Transverse colon (tissue), 4 donors: ENCODE measurements at regions not wholly inside any gene's neighbourhood (a gene's known extent, or its start where the extent isn't known, plus 50 kb on each side); places are given as distances from the start of the nearest gene placed in this dataset.
A peak's percentile ranks its signal among the peaks of the same experiment; 100 is the strongest.

Experiments used
- DNase-seq: peaks from one replicate; pipeline ENCODE4 v3.0.0-alpha.2; 2019
- H3K27ac ChIP-seq, 4 donors: fragments of 200-600 bp; sonication (generic); 2 replicates each; pipeline ENCODE4 v1.5.1; 2016 to 2018; ENCODE audit warnings: inconsistent platforms in 4 of 4
- H3K27me3 ChIP-seq: fragments of 200-600 bp; sonication (generic); 2 replicates; pipeline ENCODE4 v1.5.1; 2017; ENCODE audit warnings: inconsistent platforms
- H3K36me3 ChIP-seq, 4 donors: fragments of 200-600 bp; sonication (generic); 2 replicates each; pipeline ENCODE4 v1.5.1; 2017 to 2019; ENCODE audit warnings: inconsistent platforms in 4 of 4
- H3K4me1 ChIP-seq, 4 donors: fragments of 200-600 bp; sonication (generic); 2 replicates each; pipeline ENCODE4 v1.5.1; 2017 to 2020; ENCODE audit warnings: inconsistent platforms in 4 of 4
- H3K4me3 ChIP-seq, 4 donors: fragments of 200-600 bp; sonication (generic); 1 replicate in 1 of 4; 2 replicates in 3 of 4; pipeline versions ENCODE4 v1.5.1 to v1.6.1; 2017 to 2019; ENCODE audit warnings: inconsistent platforms in 4 of 4
- H3K9me3 ChIP-seq, 2 donors: fragments of 200-600 bp; sonication (generic); 2 replicates each; pipeline ENCODE4 v1.5.1; 2017 to 2019; ENCODE audit warnings: inconsistent platforms in 2 of 2
- EP300 ChIP-seq: sonication (generic); formaldehyde crosslinking; IDR thresholded peaks from one replicate; pipeline ENCODE4 v1.6.1; 2017; ENCODE audit warnings: antibody characterized with exemption, low read depth
- POLR2A ChIP-seq: fragments of 450-650 bp; IDR thresholded peaks from one replicate; pipeline ENCODE4 v1.6.1; 2016; ENCODE audit warnings: antibody characterized with exemption, mild to moderate bottlenecking, moderate library complexity
- POLR2AphosphoS5 ChIP-seq, 3 donors: sonication (generic); formaldehyde crosslinking; IDR thresholded peaks; one replicate each; pipeline ENCODE4 v1.6.1; 2016; ENCODE audit warnings: antibody characterized with exemption in 3 of 3
- WGBS, 2 donors: methylation state at CpG; one replicate each; pipeline ENCODE4 v1.1.5; 2018; ENCODE audit warnings: low coverage in 1 of 2; 5-methylcytosine and 5-hydroxymethylcytosine counted together
- in situ Hi-C, 4 donors: fragments of 200-750 bp; cut with MboI; loops; one replicate each; pipeline versions ENCODE4 v1.15.0 to v1.15.1; 2017; ENCODE audit warnings: low sequenced_read_pairs in 3 of 4, low pct_ligation_motif_present in 1 of 4, low pct_unique_long_range_greater_than_20kb in 1 of 4
- intact Hi-C: fragments of 100-400 bp; cut with DNase I; formaldehyde crosslinking; loops from one replicate; pipeline ENCODE4 v1.15.1; 2023; ENCODE audit warnings: low total_unique reads
- TF ChIP-seq, protein P1 (sequence below), 5 experiments: fragments of 200-600 bp in 3 of 5; fragments of 450-650 bp in 2 of 5; sonication (generic) in 3 of 5; IDR thresholded peaks; 1 replicate in 2 of 5; 2 replicates in 3 of 5; pipeline ENCODE4 v1.5.1; 2016 to 2017; ENCODE audit warnings: antibody characterized with exemption in 5 of 5, inconsistent platforms in 3 of 5, mild to moderate bottlenecking in 2 of 5, moderate library complexity in 1 of 5

DNA sequence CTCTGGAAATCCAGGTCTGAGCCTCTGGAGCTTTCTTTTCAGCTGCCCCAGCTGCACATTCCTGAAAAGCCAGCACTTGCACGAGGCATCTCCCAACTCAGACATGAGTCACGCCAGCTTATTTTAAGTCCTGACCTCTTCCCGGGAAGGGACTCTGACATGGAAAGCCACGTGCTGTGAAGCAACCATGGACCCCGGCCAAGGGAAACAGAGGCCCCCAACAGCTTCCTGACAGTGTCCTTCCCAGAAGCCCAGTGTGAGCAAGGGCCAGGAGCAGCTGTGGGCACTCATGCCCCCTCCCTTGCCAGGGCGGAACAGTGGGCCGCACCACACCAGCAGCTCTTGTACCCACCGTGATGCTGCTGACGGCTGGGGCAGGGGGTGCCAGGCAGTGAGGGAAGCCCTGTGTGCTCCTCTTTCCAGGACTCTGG, 118.8 kb upstream of the CADM1 start:
- intact Hi-C loops (no loop called here), in situ Hi-C loops (no loop called here)
- no peaks in the 10 kb centered on the region for H3K27me3 ChIP-seq
- H3K4me3 ChIP-seq = no peak overlapping the region
- no peaks in the 10 kb centered on the region for H3K36me3 ChIP-seq
- H3K9me3 ChIP-seq = no peaks in the 10 kb centered on the region
- no peak for TF ChIP-seq POLR2A
- TF ChIP-seq, protein P1, sequence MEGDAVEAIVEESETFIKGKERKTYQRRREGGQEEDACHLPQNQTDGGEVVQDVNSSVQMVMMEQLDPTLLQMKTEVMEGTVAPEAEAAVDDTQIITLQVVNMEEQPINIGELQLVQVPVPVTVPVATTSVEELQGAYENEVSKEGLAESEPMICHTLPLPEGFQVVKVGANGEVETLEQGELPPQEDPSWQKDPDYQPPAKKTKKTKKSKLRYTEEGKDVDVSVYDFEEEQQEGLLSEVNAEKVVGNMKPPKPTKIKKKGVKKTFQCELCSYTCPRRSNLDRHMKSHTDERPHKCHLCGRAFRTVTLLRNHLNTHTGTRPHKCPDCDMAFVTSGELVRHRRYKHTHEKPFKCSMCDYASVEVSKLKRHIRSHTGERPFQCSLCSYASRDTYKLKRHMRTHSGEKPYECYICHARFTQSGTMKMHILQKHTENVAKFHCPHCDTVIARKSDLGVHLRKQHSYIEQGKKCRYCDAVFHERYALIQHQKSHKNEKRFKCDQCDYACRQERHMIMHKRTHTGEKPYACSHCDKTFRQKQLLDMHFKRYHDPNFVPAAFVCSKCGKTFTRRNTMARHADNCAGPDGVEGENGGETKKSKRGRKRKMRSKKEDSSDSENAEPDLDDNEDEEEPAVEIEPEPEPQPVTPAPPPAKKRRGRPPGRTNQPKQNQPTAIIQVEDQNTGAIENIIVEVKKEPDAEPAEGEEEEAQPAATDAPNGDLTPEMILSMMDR (IDR thresholded peaks at IDR 0.05) = no peak
- TF ChIP-seq POLR2AphosphoS5 (IDR thresholded peaks at IDR 0.05) = peak; percentile 39 to 64 (median 57)
- no peak for TF ChIP-seq EP300
- 54% methylated on average over 9 of the region's 9 CpGs; no CpG with 5 or more reads in 1 of the 2 donors for WGBS, 2 donors
- DNase-seq = peak; percentile 59
- peak overlapping the region; percentile 19 to 64 (median 42) for H3K27ac ChIP-seq
- H3K4me1 ChIP-seq = peaks cover 0 to 15% (median 7%) of the 10 kb centered on the region in 4 donors

DNA sequence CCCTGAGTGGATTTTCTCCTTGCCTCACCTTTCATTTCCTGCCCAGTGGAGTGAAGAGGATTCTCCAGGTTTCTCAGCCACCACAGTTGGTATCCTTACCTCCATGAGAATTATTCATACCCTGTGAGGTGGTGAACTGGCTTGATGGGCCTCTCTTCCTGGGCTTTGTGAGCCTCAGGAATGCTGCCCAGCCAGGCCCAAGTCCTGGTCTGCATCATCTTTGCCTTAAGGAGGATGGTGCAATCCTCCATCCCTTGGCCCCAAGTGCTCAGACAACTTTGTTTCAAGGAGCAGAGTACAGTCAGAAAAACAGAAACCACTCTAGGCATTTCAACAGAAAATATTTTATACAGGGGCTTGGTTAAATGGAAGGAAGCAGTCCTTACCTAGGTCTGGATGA, 114.2 kb upstream of the CADM1 start:
- Histone ChIP-seq H3K4me1 (peaks cover 0 to 12% (median 7%) of the 10 kb centered on the region in 4 donors), H3K9me3 (no peaks in the 10 kb centered on the region), H3K4me3 (no peak overlapping the region), H3K27ac (no peak overlapping the region), H3K27me3 (no peaks in the 10 kb centered on the region), H3K36me3 (no peaks in the 10 kb centered on the region)
- in situ Hi-C loops (no loop called here), intact Hi-C loops (no loop called here)
- TF ChIP-seq POLR2A (no peak), POLR2AphosphoS5 (IDR thresholded peaks at IDR 0.05) (no peak), EP300 (no peak)
- TF ChIP-seq, protein P1 (IDR thresholded peaks at IDR 0.05) = no peak
- no peak for DNase-seq

DNA sequence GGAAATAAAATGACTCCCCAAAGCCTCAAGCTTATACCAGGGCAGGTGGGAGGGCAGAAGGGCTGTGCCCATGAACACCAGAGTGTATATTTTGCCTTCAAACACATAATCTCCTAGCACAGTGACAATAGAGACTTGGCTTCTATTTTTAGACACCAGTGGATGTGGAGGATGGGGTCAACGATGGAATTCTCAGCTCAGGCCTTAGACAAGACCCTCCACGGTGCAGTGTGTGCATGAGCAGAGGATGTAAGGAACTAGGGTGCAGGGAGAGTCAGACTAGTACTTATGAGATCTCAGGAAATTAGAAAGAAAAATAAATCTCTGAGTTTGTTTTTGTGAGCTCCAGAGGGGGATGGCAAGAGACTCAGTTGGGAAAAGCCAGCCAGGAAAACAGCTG, 113.6 kb upstream of the CADM1 start:
- no peaks in the 10 kb centered on the region for H3K27me3 ChIP-seq
- no peak for DNase-seq
- H3K36me3 ChIP-seq = no peaks in the 10 kb centered on the region
- H3K9me3 ChIP-seq = no peaks in the 10 kb centered on the region
- H3K4me3 ChIP-seq = no peak overlapping the region
- no peak overlapping the region for H3K27ac ChIP-seq
- 49 to 60% methylated on average over 1 to 2 of the region's 2 CpGs for WGBS, 2 donors
- in situ Hi-C loops (no loop called here), intact Hi-C loops (no loop called here)
- peaks cover 0 to 7% (median 4%) of the 10 kb centered on the region in 4 donors for H3K4me1 ChIP-seq
- TF ChIP-seq, protein P1 (IDR thresholded peaks at IDR 0.05) = no peak
- no peak for TF ChIP-seq EP300
- TF ChIP-seq POLR2A = no peak
- no peak for TF ChIP-seq POLR2AphosphoS5 (IDR thresholded peaks at IDR 0.05)

DNA sequence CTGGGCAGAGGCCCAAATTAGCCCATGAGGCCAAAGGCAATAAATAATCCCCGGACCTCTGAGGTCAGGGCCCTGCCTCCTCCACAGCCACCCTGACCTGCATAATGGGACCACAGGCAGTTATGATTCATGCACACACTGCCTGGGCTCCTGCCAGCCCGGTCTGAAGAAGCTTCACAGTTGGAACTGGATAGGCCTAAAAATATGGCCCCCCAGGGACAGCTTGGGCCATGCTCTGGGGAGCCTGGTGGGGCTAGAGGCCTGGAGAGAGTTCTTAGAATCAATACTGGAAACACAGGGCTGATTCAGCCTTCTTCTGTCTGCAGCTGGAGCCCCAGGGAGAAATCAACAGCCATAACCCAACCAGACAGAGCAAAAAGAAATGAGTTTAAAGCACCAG, 112.8 kb upstream of the CADM1 start:
- no peak for DNase-seq
- Histone ChIP-seq H3K9me3 (no peaks in the 10 kb centered on the region), H3K4me1 (no peaks in the 10 kb centered on the region), H3K27me3 (no peaks in the 10 kb centered on the region), H3K4me3 (no peak overlapping the region), H3K27ac (no peak overlapping the region), H3K36me3 (no peaks in the 10 kb centered on the region)
- WGBS, 2 donors = 44% methylated on average over 2 of the region's 2 CpGs; no CpG with 5 or more reads in 1 of the 2 donors
- TF ChIP-seq, protein P1 (IDR thresholded peaks at IDR 0.05) = no peak
- TF ChIP-seq POLR2AphosphoS5 (IDR thresholded peaks at IDR 0.05) (no peak), POLR2A (no peak), EP300 (no peak)
- in situ Hi-C loops (no loop called here), intact Hi-C loops (no loop called here)
